Suppressor macrophage (primary cell): ENCODE measurements at regions not wholly inside any gene's neighbourhood (a gene's known extent, or its start where the extent isn't known, plus 50 kb on each side); places are given as distances from the start of the nearest gene placed in this dataset.
A peak's percentile ranks its signal among the peaks of the same experiment; 100 is the strongest.
"Not testable (repeated sequence)": the region's sequence is repeated elsewhere in the genome, so short reads cannot be mapped to it uniquely, and the experiment has no call there.

Experiments
- DNase-seq, 4 experiments: peaks; one replicate each; pipeline ENCODE4 v3.0.0-alpha.2; 2020 to 2022

GRCh38 chr10:64519427-64519826 is 998.2 kb downstream of the REEP3 start:
- no peak for DNase-seq

GRCh38 chr10:64519831-64520230 is 998.6 kb downstream of the REEP3 start:
- no peak for DNase-seq

DNA sequence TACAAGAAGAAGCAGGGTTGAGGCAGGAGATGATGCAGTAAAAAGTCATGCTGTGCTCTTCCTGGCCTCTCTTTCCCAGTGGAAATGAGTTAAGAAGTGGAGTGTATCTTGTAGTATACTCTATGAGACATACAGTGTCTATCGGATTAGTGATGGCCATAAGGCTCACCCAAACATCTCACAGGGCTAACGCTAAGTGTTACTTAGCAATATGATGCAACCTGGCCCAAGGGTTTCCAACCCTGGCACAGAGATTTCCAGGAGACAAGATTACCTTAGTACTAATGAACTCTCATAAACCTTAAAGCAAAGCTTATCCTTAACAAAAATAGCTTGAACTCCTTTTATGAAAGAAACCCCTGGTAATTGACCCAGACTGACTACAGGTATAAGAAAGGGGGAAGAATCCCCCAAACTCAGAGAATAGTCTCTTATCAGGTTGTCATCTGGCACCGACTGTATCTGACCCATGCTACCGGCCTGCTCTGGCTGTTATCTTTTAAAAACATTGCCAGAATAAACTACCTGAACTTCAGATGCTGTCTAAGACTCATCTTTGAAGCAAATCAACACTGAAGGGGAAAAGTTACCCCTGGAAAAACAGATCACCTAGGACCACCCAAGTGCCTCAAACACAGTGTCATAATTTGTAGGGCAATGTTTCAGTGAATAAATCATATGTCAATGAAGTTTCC is 1002.0 kb downstream of the REEP3 start:
- DNase-seq: no peak

- no peak for DNase-seq
These were observed 1007.2 kb downstream of the REEP3 start for GRCh38 chr10:64528294-64529002.

GRCh38 chr10:64529003-64529350 is 1007.8 kb downstream of the REEP3 start:
- no peak for DNase-seq

DNA sequence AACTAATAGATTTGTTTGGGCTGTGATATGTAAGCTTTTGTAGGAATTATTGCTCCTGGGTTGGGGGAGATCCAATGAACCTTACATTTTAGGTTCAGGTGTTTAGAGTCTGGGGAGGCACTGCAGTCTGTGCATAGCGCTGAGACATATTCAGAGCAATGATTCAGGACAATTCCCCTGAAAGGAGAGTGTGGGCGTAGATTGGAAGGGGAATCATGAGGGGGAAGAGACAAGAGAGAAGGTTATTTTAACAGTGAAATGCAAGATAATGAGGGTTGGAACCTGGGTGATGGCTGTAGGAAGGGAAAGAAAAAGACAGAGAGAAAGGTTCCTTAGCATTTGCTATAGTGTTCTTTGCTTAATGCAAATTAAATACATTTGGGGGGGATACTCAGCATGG is 1013.4 kb downstream of the REEP3 start:
- no peak for DNase-seq

- DNase-seq: no peak
These were observed 1014.1 kb downstream of the REEP3 start for GRCh38 chr10:64535131-64535867.

DNA sequence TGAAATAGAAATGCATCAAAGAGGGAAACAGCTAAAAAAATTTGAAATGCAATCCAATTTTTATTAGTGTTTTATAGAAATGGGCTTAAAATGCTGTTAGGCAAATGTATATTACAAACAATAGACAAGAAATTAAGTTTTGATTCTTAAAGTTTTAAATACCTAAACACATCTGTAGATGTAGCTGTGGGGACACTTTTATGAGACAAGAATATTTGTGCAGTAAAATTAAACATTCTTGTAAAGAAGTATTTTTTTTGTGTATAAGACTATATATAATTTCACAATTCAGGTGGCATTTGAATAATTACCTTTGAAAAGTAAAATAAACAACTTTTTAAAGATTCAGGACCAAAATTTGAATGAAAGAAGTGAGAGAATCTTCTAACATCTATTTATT is 1015.9 kb downstream of the REEP3 start:
- no peak for DNase-seq

GRCh38 chr10:64537928-64538327 is 1016.7 kb downstream of the REEP3 start:
- no peak for DNase-seq

- no peak for DNase-seq
These were observed 1024.9 kb downstream of the REEP3 start for GRCh38 chr10:64546073-64546472.

DNA sequence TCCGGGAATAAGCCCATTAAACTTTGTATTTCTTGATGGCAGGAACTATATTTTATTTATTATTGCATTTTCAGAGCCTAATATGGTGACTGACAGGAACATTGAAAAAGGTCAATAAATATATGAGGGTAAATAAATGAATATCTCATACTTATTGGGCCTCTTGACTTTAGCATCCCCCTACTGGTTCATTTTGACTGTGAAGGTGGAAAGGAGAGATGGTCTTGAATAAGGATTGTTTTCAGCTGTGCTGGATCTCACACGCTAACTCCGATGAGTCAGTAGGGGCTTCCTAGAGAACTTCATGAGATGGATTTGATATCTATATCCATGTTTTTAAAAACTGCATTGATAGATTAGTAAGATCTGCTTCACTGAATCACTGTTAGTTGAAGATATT is 1026.0 kb downstream of the REEP3 start:
- DNase-seq: no peak

DNA sequence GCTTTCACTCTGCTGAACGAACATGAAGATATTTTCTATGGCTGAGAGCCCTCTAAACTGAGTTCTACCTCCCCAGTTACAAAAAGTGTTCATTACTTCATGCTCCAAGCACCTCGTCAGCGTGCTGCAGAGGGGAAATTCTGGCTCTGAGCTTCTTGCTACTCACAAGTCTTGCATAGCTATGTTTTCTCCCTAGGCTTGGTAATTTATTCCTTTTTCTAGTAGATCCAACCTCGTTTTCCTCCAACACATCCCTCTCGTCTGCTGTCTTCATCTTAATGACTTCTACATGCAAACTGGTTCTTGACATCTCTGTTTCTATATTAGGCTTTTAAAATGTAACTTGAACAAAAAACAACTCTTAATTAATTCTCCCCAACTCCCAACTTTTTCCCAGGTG is 1034.5 kb downstream of the REEP3 start:
- no peak for DNase-seq

GRCh38 chr10:64558094-64558835 is 1037.1 kb downstream of the REEP3 start:
- no peak for DNase-seq

- no peak for DNase-seq
These were observed 1049.9 kb downstream of the REEP3 start for GRCh38 chr10:64571056-64571455.

- no peak for DNase-seq
These were observed 1052.6 kb downstream of the REEP3 start for GRCh38 chr10:64573623-64574325.

GRCh38 chr10:64574371-64574770 is 1053.2 kb downstream of the REEP3 start:
- DNase-seq: no peak

- DNase-seq: no peak
These were observed 1055.3 kb downstream of the REEP3 start for GRCh38 chr10:64576497-64576896.

DNA sequence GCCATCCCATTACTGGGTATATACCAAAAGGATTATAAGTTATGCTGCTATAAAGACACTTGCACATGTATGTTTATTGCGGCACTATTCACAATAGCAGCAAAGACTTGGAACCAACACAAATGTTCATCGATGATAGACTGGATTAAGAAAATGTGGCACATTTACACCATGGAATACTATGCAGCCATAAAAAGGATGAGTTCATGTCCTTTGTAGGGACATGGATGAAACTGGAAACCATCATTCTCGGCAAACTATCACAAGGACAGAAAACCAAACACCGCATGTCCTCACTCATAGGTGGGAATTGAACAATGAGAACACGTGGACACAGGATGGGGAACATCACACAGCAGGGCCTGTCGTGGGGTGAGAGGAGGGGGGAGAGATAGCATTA is 1057.6 kb downstream of the REEP3 start:
- not testable (repeated sequence) for DNase-seq

GRCh38 chr10:64586934-64587503 is 1065.8 kb downstream of the REEP3 start:
- DNase-seq: peak in 1 of 4 experiments; percentile 1

DNA sequence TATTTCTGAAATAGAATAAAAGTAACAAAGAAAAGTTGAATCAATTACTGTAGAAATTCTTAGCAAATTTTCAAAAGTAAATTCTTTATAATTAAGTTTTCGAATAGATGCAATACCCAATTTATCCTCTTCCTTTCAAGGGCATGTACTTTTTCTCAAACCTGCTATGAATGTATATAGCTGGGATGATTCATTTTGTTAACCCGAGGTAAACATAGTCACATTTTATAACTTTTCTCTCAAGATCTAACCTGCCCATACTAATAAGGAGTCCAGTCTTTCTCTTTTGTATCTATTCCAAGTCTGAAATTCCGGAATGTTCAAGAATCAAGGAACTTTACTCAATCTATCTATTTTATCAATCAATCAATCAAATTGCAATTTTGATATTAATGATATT is 1072.9 kb downstream of the REEP3 start:
- DNase-seq: no peak

GRCh38 chr10:64598600-64598999 is 1077.4 kb downstream of the REEP3 start:
- no peak for DNase-seq

GRCh38 chr10:64601298-64601697 is 1080.1 kb downstream of the REEP3 start:
- DNase-seq: no peak
